PFSK-1 (cell line): ENCODE measurements at regions not wholly inside any gene's neighbourhood (a gene's known extent, or its start where the extent isn't known, plus 50 kb on each side); places are given as distances from the start of the nearest gene placed in this dataset.

Experiments used
- FOXP2 ChIP-seq: optimal IDR thresholded peaks from 2 replicates; pipeline ENCODE3; 2011; ENCODE audit warnings: borderline replicate concordance, control low read depth, inconsistent platforms; ENCODE audit not compliant: insufficient read depth; ENCODE audit errors: extremely low read length, extremely low read depth
- POLR2AphosphoS5 ChIP-seq: IDR thresholded peaks from 2 replicates; pipeline ENCODE4 v1.6.1; 2012; ENCODE audit warnings: low read depth, mild to moderate bottlenecking, control low read depth, low read length, moderate library complexity
- REST ChIP-seq, 2 experiments: IDR thresholded peaks; 2 replicates each; pipeline versions ENCODE4 v1.6.1 to v1.8.0; 2011 to 2012; ENCODE audit warnings: low read depth in 2 of 2, low read length in 2 of 2, control low read depth in 1 of 2, inconsistent platforms in 1 of 2, mild to moderate bottlenecking in 1 of 2, moderate library complexity in 1 of 2; ENCODE audit not compliant: insufficient read depth in 1 of 2
- SIN3A ChIP-seq: IDR thresholded peaks from 2 replicates; pipeline ENCODE4 v1.6.1; 2012; ENCODE audit warnings: mild to moderate bottlenecking, low read length, moderate library complexity, borderline replicate concordance; ENCODE audit not compliant: insufficient read depth
- TAF1 ChIP-seq: IDR thresholded peaks from 2 replicates; pipeline ENCODE4 v1.6.1; 2012; ENCODE audit warnings: low read length, control low read depth, borderline replicate concordance; ENCODE audit not compliant: insufficient read depth

GRCh38 chr3:153657046-153657445 lies 464.1 kb upstream of the ARHGEF26 start:
- TF ChIP-seq REST (IDR thresholded peaks at IDR 0.05; ENCODE audit: insufficient read depth in 1 of 2, low read depth in 2 of 2, low read length in 2 of 2) (no peak), TAF1 (no peak), POLR2AphosphoS5 (no peak), FOXP2 (no peak), SIN3A (no peak)
